A549 (cell line): ENCODE measurements at regions not wholly inside any gene's neighbourhood (a gene's known extent, or its start where the extent isn't known, plus 50 kb on each side); places are given as distances from the start of the nearest gene placed in this dataset.
"Not testable (repeated sequence)": the region's sequence is repeated elsewhere in the genome, so short reads cannot be mapped to it uniquely, and the experiment has no call there.

Experiments used
- ATAC-seq, 2 experiments: fragments of 200-7000 bp in 1 of 2; fragments of >200 bp in 1 of 2; cut with Nextera tagmentation in 1 of 2; cut with Tn5 transposase in 1 of 2; 3 replicates each; pipeline versions ENCODE4 v1.8.0 to v1.9.1; 2018 to 2020; ENCODE audit warnings: mild to moderate bottlenecking in 1 of 2, moderate library complexity in 1 of 2
- CTCF ChIA-PET: fragments of 300-600 bp; sonication (Branson Sonifier 250); formaldehyde crosslinking; extraction: SDS; loops from one replicate; lab custom pipeline; 2021; ENCODE audit warnings: antibody characterized with exemption, inconsistent platforms; lab: Yijun Ruan, JAX
- POLR2A ChIA-PET: fragments of 350-600 bp; formaldehyde crosslinking; extraction: SDS; loops from one replicate; lab custom pipeline; 2021; ENCODE audit warnings: antibody characterized with exemption, inconsistent platforms; lab: Yijun Ruan, JAX
- DNase-seq, 2 experiments: peaks; one replicate each; pipeline versions ENCODE4 v3.0.0 to v3.0.0-alpha.2; 2011 to 2016; ENCODE audit warnings: low read depth in 1 of 2, low spot score in 1 of 2
- FAIRE-seq: peaks from 2 replicates; lab custom pipeline; 2011; peaks lifted over from hg19 to GRCh38; lab: Jason Lieb, UNC
- H3K27ac ChIP-seq, 2 experiments: fragments of >200 bp; sonication (Bioruptor Twin); formaldehyde crosslinking; 3 replicates each; pipeline ENCODE4 v1.5.1; 2016 to 2017
- H3K4me1 ChIP-seq: fragments of >200 bp; sonication (Bioruptor Twin); formaldehyde crosslinking; 3 replicates; pipeline ENCODE4 v1.6.1; 2016
- H3K4me2 ChIP-seq: fragments of >200 bp; sonication (Bioruptor Twin); formaldehyde crosslinking; 3 replicates; pipeline ENCODE4 v1.6.1; 2016
- H3K4me3 ChIP-seq: fragments of >200 bp; sonication (Bioruptor Twin); formaldehyde crosslinking; 3 replicates; pipeline ENCODE4 v1.5.1; 2016
- H3K9me3 ChIP-seq: fragments of >200 bp; sonication (Bioruptor Twin); formaldehyde crosslinking; 3 replicates; pipeline ENCODE4 v1.6.1; 2016
- CBX8 ChIP-seq: fragments of 200-600 bp; sonication (generic); IDR thresholded peaks from 2 replicates; pipeline ENCODE4 v1.6.1; 2016
- EHMT2 ChIP-seq: fragments of 200-600 bp; sonication (generic); IDR thresholded peaks from 2 replicates; pipeline ENCODE4 v1.6.1; 2016; ENCODE audit warnings: antibody characterized with exemption, low read depth, mild to moderate bottlenecking, moderate library complexity
- FOXS1 ChIP-seq: fragments of 250-450 bp; sonication (Bioruptor Pico); IDR thresholded peaks from 2 replicates; pipeline ENCODE4 v1.5.0; 2020; ENCODE audit warnings: mild to moderate bottlenecking, moderate library complexity
- HMGXB4 ChIP-seq: fragments of 250-450 bp; sonication (Bioruptor Pico); IDR thresholded peaks from 2 replicates; pipeline ENCODE4 v1.5.0; 2021; ENCODE audit warnings: mild to moderate bottlenecking, moderate library complexity, borderline replicate concordance
- HOXA7 ChIP-seq: fragments of 250-450 bp; sonication (Bioruptor Pico); IDR thresholded peaks from 2 replicates; pipeline ENCODE4 v1.5.0; 2020; ENCODE audit warnings: mild to moderate bottlenecking, moderate library complexity
- HOXB5 ChIP-seq: fragments of 250-450 bp; sonication (Bioruptor Pico); IDR thresholded peaks from 2 replicates; pipeline ENCODE4 v1.5.0; 2020; ENCODE audit warnings: mild to moderate bottlenecking, moderate library complexity
- MAFK ChIP-seq: fragments of 450-650 bp; IDR thresholded peaks from 2 replicates; pipeline ENCODE4 v1.6.1; 2014; ENCODE audit not compliant: partially characterized antibody
- RAD21 ChIP-seq, 2 experiments: fragments of >200 bp in 1 of 2; sonication (Bioruptor Twin) in 1 of 2; formaldehyde crosslinking in 1 of 2; IDR thresholded peaks in 1 of 2; conservative IDR thresholded peaks in 1 of 2; 2 replicates in 1 of 2; 3 replicates in 1 of 2; pipeline ENCODE4 v1.6.1; 2012 to 2018; ENCODE audit warnings: inconsistent platforms in 1 of 2
- SMC3 ChIP-seq: fragments of >200 bp; sonication (Bioruptor Twin); formaldehyde crosslinking; IDR thresholded peaks from 3 replicates; pipeline ENCODE4 v1.6.1; 2018; ENCODE audit warnings: inconsistent platforms
- ZC3H11A ChIP-seq: fragments of 450-650 bp; IDR thresholded peaks from 2 replicates; pipeline ENCODE4 v1.6.1; 2014; ENCODE audit warnings: antibody characterized with exemption, mild to moderate bottlenecking
- ZFP36 ChIP-seq: fragments of 450-650 bp; IDR thresholded peaks from 2 replicates; pipeline ENCODE4 v1.6.1; 2014; ENCODE audit warnings: borderline replicate concordance; ENCODE audit not compliant: partially characterized antibody
- ZNF302 ChIP-seq: fragments of 250-450 bp; sonication (Bioruptor Pico); IDR thresholded peaks from 2 replicates; pipeline ENCODE4 v1.9.0; 2021; ENCODE audit warnings: inconsistent platforms, mild to moderate bottlenecking, moderate library complexity
- ZSCAN20 ChIP-seq: fragments of 250-450 bp; sonication (Bioruptor Pico); IDR thresholded peaks from 2 replicates; pipeline ENCODE4 v1.8.0; 2022; ENCODE audit warnings: mild to moderate bottlenecking, moderate library complexity
- WGBS: methylation state at CpG from one replicate; pipeline ENCODE4 v1.1.6; 2017; ENCODE audit errors: missing lambda C conversion rate; 5-methylcytosine and 5-hydroxymethylcytosine counted together
- TF ChIP-seq, protein P1 (sequence below): fragments of >200 bp; sonication (Bioruptor Twin); formaldehyde crosslinking; IDR thresholded peaks from 2 replicates; pipeline ENCODE4 v1.6.1; 2016
- TF ChIP-seq, protein P2 (sequence below): fragments of 250-450 bp; sonication (Bioruptor Pico); IDR thresholded peaks from 2 replicates; pipeline ENCODE4 v1.5.0; 2020; ENCODE audit warnings: low read depth, mild to moderate bottlenecking, moderate library complexity
- TF ChIP-seq, protein P3 (sequence below): fragments of 200-600 bp; sonication (generic); IDR thresholded peaks from 2 replicates; pipeline ENCODE4 v1.6.1; 2016; ENCODE audit warnings: antibody characterized with exemption, mild to moderate bottlenecking, moderate library complexity

- Histone ChIP-seq H3K4me3 (no peak overlapping the region), H3K9me3 (no peaks in the 10 kb centered on the region), H3K27ac (no peak overlapping the region), H3K4me1 (no peaks in the 10 kb centered on the region), H3K4me2 (no peak overlapping the region)
- no peak for TF ChIP-seq ZC3H11A
- peak; percentile 32 for TF ChIP-seq MAFK
- no peak for TF ChIP-seq ZNF302 (CRISPR knock-in tag)
- ChIA-PET CTCF (interaction anchor here (0.6 kb wide), 1 partner anchor 668 kb away, joined by 4 read pairs; no protein-coding TSS in a partner anchor), POLR2A (no interaction called here)
- ATAC-seq (no peak), DNase-seq (no peak), FAIRE-seq (no peak)
- 79% methylated on average over 4 of the region's 4 CpGs for WGBS
These were observed 161.1 kb downstream of the CCDC71L start for GRCh38 chr7:106499897-106500296.

- POLR2A ChIA-PET, H3K4me2 ChIP-seq, ATAC-seq, DNase-seq, FAIRE-seq, H3K4me3 ChIP-seq, H3K27ac ChIP-seq, H3K4me1 ChIP-seq, H3K9me3 ChIP-seq: not testable (repeated sequence)
- CTCF ChIA-PET, result interaction anchor here (0.8 kb wide), 1 partner anchor 9 kb away, joined by 3 read pairs; no protein-coding TSS in a partner anchor
- 14% methylated on average over 2 of the region's 2 CpGs for WGBS
These were observed 163.0 kb downstream of the CCDC71L start for GRCh38 chr7:106498005-106498404.

DNA sequence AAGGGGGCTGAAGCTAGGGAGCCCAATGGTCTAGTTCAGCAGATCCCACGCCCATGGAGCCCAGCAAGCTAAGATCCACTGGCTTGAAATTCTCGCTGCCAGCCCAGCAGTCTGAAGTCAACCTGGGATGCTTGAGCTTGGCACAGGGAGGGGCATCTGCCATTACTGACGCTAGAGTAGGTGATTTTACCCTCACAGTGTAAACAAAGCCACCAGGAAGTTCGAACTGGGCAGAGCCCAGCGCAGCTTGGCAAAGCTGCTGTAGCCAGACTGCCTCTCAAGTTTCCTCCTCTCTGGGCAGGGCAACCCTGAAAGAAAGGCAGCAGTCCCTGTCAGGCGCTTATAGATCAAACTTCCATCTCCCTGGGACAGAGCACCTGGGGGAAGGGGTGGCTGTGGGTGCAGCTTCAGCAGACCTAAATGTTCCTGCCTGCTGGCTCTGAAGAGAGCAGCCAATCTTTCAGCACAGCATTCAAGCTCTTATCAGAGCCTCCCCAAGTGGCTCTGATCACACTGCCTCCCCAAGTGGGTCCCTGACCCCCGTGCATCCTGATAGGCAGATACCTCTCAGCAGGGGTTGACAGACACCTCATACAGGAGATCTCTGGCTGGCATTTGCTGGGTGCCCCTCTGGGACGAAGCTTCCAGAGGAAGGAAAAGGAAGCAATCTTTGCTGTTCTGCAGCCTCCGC is 167.8 kb downstream of the CCDC71L start:
- ChIA-PET POLR2A (no interaction called here), CTCF (interaction anchor here (0.5 to 1.2 kb wide), 5 partner anchors 29 to 1578 kb away, joined by 3 to 5 read pairs (median 3); no protein-coding TSS in a partner anchor)
- peak overlapping the region; percentile 4; the same call in 1 of the 3 replicates for H3K4me2 ChIP-seq
- no peak overlapping the region for H3K4me3 ChIP-seq
- WGBS, result 40% methylated on average over 9 of the region's 9 CpGs
- no peak for DNase-seq
- no peak for FAIRE-seq
- H3K9me3 ChIP-seq, result 0 out of 3 replicates have a peak, but pooled peaks cover 2% of the 10 kb centered on the region
- ATAC-seq, result no peak
- no peaks in the 10 kb centered on the region for H3K4me1 ChIP-seq
- no peak for TF ChIP-seq CBX8
- no peak for TF ChIP-seq HOXB5 (CRISPR knock-in tag)
- no peak for TF ChIP-seq MAFK
- TF ChIP-seq HMGXB4, result no peak
- no peak for TF ChIP-seq ZC3H11A
- no peak for TF ChIP-seq RAD21 (conservative IDR thresholded peaks at IDR 0.05 in 1 of 2, IDR thresholded peaks at IDR 0.05 in 1 of 2)
- TF ChIP-seq FOXS1 (CRISPR knock-in tag), result no peak
- no peak for TF ChIP-seq ZSCAN20 (CRISPR knock-in tag)
- TF ChIP-seq, protein P1, sequence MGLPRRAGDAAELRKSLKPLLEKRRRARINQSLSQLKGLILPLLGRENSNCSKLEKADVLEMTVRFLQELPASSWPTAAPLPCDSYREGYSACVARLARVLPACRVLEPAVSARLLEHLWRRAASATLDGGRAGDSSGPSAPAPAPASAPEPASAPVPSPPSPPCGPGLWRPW, result no peak
- no peak for TF ChIP-seq HOXA7 (CRISPR knock-in tag)
- no peak overlapping the region for H3K27ac ChIP-seq

DNA sequence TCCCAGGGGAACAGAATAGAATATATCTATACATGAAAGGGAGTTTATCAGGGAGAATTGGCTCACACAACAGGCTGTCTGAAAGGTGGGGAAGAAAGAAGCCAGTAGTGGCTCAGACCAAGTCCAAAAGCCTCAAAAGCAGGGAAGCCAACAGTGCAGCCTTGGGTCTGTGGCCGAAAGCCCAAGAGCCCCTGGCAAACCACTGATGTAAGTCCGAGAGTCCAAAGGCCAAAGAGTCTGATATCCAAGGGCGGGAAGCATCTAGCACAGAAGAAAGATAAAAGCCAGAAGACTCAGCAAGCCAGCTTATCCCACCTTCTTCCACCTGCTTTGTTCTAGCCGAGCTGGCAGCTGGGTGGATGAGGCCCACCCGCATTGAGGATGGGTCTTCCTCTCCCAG is 172.5 kb downstream of the CCDC71L start:
- POLR2A ChIA-PET, result no interaction called here
- Histone ChIP-seq H3K4me3 (no peak overlapping the region), H3K27ac (no peak overlapping the region), H3K4me1 (peaks cover 17% of the 10 kb centered on the region; the same call in 2 of the 3 replicates), H3K9me3 (0 out of 3 replicates have a peak, but pooled peaks cover 2% of the 10 kb centered on the region), H3K4me2 (no peak overlapping the region)
- WGBS, result 50% methylated on average over 5 of the region's 5 CpGs
- TF ChIP-seq ZFP36 (no peak), CBX8 (no peak), HOXB5 (CRISPR knock-in tag) (no peak), ZSCAN20 (CRISPR knock-in tag) (no peak), EHMT2 (no peak), RAD21 (conservative IDR thresholded peaks at IDR 0.05 in 1 of 2, IDR thresholded peaks at IDR 0.05 in 1 of 2) (no peak), HOXA7 (CRISPR knock-in tag) (no peak), SMC3 (no peak), HMGXB4 (no peak)
- TF ChIP-seq, protein P2, sequence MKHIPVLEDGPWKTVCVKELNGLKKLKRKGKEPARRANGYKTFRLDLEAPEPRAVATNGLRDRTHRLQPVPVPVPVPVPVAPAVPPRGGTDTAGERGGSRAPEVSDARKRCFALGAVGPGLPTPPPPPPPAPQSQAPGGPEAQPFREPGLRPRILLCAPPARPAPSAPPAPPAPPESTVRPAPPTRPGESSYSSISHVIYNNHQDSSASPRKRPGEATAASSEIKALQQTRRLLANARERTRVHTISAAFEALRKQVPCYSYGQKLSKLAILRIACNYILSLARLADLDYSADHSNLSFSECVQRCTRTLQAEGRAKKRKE (CRISPR knock-in tag), result no peak
- TF ChIP-seq, protein P3, sequence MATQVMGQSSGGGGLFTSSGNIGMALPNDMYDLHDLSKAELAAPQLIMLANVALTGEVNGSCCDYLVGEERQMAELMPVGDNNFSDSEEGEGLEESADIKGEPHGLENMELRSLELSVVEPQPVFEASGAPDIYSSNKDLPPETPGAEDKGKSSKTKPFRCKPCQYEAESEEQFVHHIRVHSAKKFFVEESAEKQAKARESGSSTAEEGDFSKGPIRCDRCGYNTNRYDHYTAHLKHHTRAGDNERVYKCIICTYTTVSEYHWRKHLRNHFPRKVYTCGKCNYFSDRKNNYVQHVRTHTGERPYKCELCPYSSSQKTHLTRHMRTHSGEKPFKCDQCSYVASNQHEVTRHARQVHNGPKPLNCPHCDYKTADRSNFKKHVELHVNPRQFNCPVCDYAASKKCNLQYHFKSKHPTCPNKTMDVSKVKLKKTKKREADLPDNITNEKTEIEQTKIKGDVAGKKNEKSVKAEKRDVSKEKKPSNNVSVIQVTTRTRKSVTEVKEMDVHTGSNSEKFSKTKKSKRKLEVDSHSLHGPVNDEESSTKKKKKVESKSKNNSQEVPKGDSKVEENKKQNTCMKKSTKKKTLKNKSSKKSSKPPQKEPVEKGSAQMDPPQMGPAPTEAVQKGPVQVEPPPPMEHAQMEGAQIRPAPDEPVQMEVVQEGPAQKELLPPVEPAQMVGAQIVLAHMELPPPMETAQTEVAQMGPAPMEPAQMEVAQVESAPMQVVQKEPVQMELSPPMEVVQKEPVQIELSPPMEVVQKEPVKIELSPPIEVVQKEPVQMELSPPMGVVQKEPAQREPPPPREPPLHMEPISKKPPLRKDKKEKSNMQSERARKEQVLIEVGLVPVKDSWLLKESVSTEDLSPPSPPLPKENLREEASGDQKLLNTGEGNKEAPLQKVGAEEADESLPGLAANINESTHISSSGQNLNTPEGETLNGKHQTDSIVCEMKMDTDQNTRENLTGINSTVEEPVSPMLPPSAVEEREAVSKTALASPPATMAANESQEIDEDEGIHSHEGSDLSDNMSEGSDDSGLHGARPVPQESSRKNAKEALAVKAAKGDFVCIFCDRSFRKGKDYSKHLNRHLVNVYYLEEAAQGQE, result no peak
- TF ChIP-seq, all 56 proteins: peak for 0
- ATAC-seq, result no peak
- no peak for FAIRE-seq
- CTCF ChIA-PET, result interaction anchor here (0.8 to 1.3 kb wide), 4 partner anchors 10 to 59 kb away, joined by 3 read pairs; no protein-coding TSS in a partner anchor
- DNase-seq, result no peak
